Loucy (cell line): ENCODE measurements at regions not wholly inside any gene's neighbourhood (a gene's known extent, or its start where the extent isn't known, plus 50 kb on each side); places are given as distances from the start of the nearest gene placed in this dataset.
"Not testable (repeated sequence)": the region's sequence is repeated elsewhere in the genome, so short reads cannot be mapped to it uniquely, and the experiment has no call there.

ENCODE experiments used
- H2AFZ ChIP-seq: fragments of 200-600 bp; sonication (generic); 2 replicates; pipeline ENCODE4 v1.6.0; 2016; ENCODE audit warnings: antibody characterized with exemption, mild to moderate bottlenecking, low read length, moderate library complexity
- H3F3A ChIP-seq: fragments of 200-600 bp; 2 replicates; pipeline ENCODE4 v1.6.0; 2016; ENCODE audit warnings: antibody characterized with exemption, low read depth, mild to moderate bottlenecking
- H3K27me3 ChIP-seq: fragments of 200-600 bp; sonication (generic); 2 replicates; pipeline ENCODE4 v1.6.1; 2014; ENCODE audit warnings: low read length, mild to moderate bottlenecking; ENCODE audit not compliant: insufficient read depth, poor library complexity, severe bottlenecking
- H3K36me3 ChIP-seq: fragments of 200-600 bp; sonication (generic); 2 replicates; pipeline ENCODE4 v1.6.1; 2016; ENCODE audit warnings: low read length; ENCODE audit not compliant: insufficient read depth
- H3K4me1 ChIP-seq: fragments of 200-600 bp; sonication (generic); 2 replicates; pipeline ENCODE4 v1.5.1; 2014; ENCODE audit warnings: low read length, mild to moderate bottlenecking; ENCODE audit not compliant: insufficient read depth, poor library complexity, severe bottlenecking
- H3K4me2 ChIP-seq: fragments of 200-600 bp; sonication (generic); 2 replicates; pipeline ENCODE4 v1.6.0; 2014; ENCODE audit warnings: antibody characterized with exemption, low read length, low read depth, mild to moderate bottlenecking; ENCODE audit not compliant: poor library complexity, severe bottlenecking
- H3K4me3 ChIP-seq: fragments of 200-600 bp; sonication (generic); 2 replicates; pipeline ENCODE4 v1.5.1; 2014; ENCODE audit warnings: low read length, mild to moderate bottlenecking, mixed read lengths; ENCODE audit not compliant: poor library complexity, severe bottlenecking
- H3K79me2 ChIP-seq: fragments of 200-600 bp; sonication (generic); 2 replicates; pipeline ENCODE4 v1.6.1; 2014; ENCODE audit warnings: low read length; ENCODE audit not compliant: insufficient read depth
- H3K9ac ChIP-seq: fragments of 200-600 bp; sonication (generic); 2 replicates; pipeline ENCODE4 v1.6.0; 2014; ENCODE audit warnings: mild to moderate bottlenecking, low read depth, low read length, moderate library complexity; ENCODE audit not compliant: poor library complexity, severe bottlenecking
- H3K9me2 ChIP-seq: fragments of 200-600 bp; sonication (generic); replicated peaks from 2 replicates; pipeline ENCODE4 v1.6.1; 2016; ENCODE audit warnings: low read depth, low read length, mixed read lengths
- H3K9me3 ChIP-seq: fragments of 200-600 bp; sonication (generic); 2 replicates; pipeline ENCODE4 v1.6.1; 2014; ENCODE audit warnings: mild to moderate bottlenecking, antibody characterized with exemption, low read length, low read depth; ENCODE audit not compliant: insufficient read depth
- H4K20me1 ChIP-seq: fragments of 200-600 bp; sonication (generic); 2 replicates; pipeline ENCODE4 v1.6.0; 2014; ENCODE audit warnings: antibody characterized with exemption, low read length, mild to moderate bottlenecking; ENCODE audit not compliant: insufficient read depth, poor library complexity, severe bottlenecking
- EZH2phosphoT487 ChIP-seq: fragments of 200-600 bp; IDR thresholded peaks from 2 replicates; pipeline ENCODE4 v1.6.1; 2018; ENCODE audit warnings: antibody characterized with exemption, mild to moderate bottlenecking, moderate library complexity, borderline replicate concordance
- TF ChIP-seq, protein P1 (sequence below): fragments of 200-600 bp; sonication (generic); conservative IDR thresholded peaks from 2 replicates; pipeline ENCODE4 v1.5.1; 2014; ENCODE audit warnings: mild to moderate bottlenecking, antibody characterized with exemption, low read length

- no peak overlapping the region for H3K9ac ChIP-seq
- no peaks in the 10 kb centered on the region for H3K36me3 ChIP-seq
- no peaks in the 10 kb centered on the region for H3K79me2 ChIP-seq
- no peaks in the 10 kb centered on the region for H3K4me1 ChIP-seq
- H3K4me2 ChIP-seq, result no peak overlapping the region
- H3K9me2 ChIP-seq, result no peaks in the 10 kb centered on the region
- H3F3A ChIP-seq, result no peaks in the 10 kb centered on the region
- H3K9me3 ChIP-seq, result no peaks in the 10 kb centered on the region; the same call in 1 of the 2 replicates
- H2AFZ ChIP-seq, result no peak overlapping the region
- TF ChIP-seq EZH2phosphoT487, result no peak
- TF ChIP-seq, protein P1, sequence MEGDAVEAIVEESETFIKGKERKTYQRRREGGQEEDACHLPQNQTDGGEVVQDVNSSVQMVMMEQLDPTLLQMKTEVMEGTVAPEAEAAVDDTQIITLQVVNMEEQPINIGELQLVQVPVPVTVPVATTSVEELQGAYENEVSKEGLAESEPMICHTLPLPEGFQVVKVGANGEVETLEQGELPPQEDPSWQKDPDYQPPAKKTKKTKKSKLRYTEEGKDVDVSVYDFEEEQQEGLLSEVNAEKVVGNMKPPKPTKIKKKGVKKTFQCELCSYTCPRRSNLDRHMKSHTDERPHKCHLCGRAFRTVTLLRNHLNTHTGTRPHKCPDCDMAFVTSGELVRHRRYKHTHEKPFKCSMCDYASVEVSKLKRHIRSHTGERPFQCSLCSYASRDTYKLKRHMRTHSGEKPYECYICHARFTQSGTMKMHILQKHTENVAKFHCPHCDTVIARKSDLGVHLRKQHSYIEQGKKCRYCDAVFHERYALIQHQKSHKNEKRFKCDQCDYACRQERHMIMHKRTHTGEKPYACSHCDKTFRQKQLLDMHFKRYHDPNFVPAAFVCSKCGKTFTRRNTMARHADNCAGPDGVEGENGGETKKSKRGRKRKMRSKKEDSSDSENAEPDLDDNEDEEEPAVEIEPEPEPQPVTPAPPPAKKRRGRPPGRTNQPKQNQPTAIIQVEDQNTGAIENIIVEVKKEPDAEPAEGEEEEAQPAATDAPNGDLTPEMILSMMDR, result no peak
- H3K4me3 ChIP-seq, result no peak overlapping the region
- H3K27me3 ChIP-seq, result no peaks in the 10 kb centered on the region
- no peaks in the 10 kb centered on the region for H4K20me1 ChIP-seq
These were observed 64.7 kb downstream of the TMEM121 start for GRCh38 chr14:105591052-105591451.

DNA sequence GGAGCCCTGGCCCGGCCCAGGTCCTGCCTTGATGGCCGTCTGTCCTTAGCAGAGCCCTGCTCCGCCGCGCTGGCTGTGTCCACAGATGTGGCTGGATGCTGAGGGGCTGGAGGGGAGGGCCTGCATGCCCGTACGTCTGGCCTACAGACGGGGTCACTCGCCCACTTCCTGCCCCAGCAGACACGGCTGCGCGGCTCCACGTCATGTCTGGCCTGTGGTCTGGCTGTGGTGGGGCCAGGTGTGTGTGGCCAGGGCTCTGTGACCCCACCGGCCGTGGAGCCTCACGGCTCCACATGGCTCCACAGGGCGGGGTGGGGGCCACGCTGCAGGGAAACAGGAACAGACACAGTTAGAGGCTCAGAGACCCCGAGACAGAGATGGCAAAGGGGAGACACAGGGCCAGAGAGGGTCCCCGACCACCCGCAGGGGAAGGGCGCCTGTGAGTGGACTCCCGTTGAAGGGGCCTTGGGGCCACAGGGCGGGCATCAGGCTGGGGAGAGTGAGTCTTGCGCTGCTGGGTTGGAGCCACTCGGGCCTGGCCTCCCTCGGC is 65.5 kb downstream of the TMEM121 start:
- not testable (repeated sequence) for H3K4me1 ChIP-seq, H3K9me3 ChIP-seq, H4K20me1 ChIP-seq, H3F3A ChIP-seq, H3K79me2 ChIP-seq, H3K4me2 ChIP-seq, H3K36me3 ChIP-seq, H3K27me3 ChIP-seq, H3K9me2 ChIP-seq, H2AFZ ChIP-seq, H3K4me3 ChIP-seq, H3K9ac ChIP-seq

GRCh38 chr14:105592646-105593045 is 66.3 kb downstream of the TMEM121 start:
- H3F3A ChIP-seq, H3K79me2 ChIP-seq, H3K4me2 ChIP-seq, H2AFZ ChIP-seq, H3K9ac ChIP-seq, H3K4me3 ChIP-seq, H3K4me1 ChIP-seq, H4K20me1 ChIP-seq, H3K9me3 ChIP-seq, H3K9me2 ChIP-seq, H3K36me3 ChIP-seq, H3K27me3 ChIP-seq: not testable (repeated sequence)

- H4K20me1 ChIP-seq, H3F3A ChIP-seq, H3K36me3 ChIP-seq, H3K4me3 ChIP-seq, H3K79me2 ChIP-seq, H3K27me3 ChIP-seq, H3K9me3 ChIP-seq, H3K4me2 ChIP-seq, H2AFZ ChIP-seq, H3K9me2 ChIP-seq, H3K4me1 ChIP-seq, H3K9ac ChIP-seq: not testable (repeated sequence)
These were observed 69.0 kb downstream of the TMEM121 start for GRCh38 chr14:105595346-105595745.

DNA sequence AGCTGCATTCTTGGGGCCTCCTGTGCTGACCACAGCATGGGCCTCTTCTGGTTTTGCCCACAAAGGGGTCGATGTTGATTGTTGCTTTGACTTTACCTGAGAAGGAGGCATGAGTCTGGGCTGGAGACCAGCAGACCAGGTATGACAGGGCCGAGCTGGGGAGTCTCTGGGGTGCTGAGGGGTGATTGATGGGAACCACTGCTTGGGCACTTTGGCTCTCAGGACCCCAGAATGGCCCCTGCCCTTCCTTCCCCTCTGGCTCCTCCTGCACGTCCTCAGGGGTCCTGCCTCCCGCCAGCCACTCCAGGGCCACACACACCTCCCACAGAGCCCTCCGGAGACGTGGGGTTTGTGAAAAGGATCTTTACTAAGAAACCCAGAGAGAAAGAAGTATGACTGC is 70.0 kb downstream of the TMEM121 start:
- not testable (repeated sequence) for H3K27me3 ChIP-seq, H3F3A ChIP-seq, H3K36me3 ChIP-seq, H3K9me2 ChIP-seq, H3K4me2 ChIP-seq, H3K79me2 ChIP-seq, H3K9me3 ChIP-seq, H3K4me3 ChIP-seq, H3K9ac ChIP-seq, H4K20me1 ChIP-seq, H2AFZ ChIP-seq, H3K4me1 ChIP-seq

GRCh38 chr14:105598040-105598763 is 71.8 kb downstream of the TMEM121 start:
- H4K20me1 ChIP-seq, H3K79me2 ChIP-seq, H3K4me3 ChIP-seq, H3K9ac ChIP-seq, H3K27me3 ChIP-seq, H3K4me2 ChIP-seq, H3F3A ChIP-seq, H3K36me3 ChIP-seq, H2AFZ ChIP-seq, H3K4me1 ChIP-seq, H3K9me3 ChIP-seq, H3K9me2 ChIP-seq: not testable (repeated sequence)
